MCF 10A (cell line): ENCODE measurements at regions not wholly inside any gene's neighbourhood (a gene's known extent, or its start where the extent isn't known, plus 50 kb on each side); places are given as distances from the start of the nearest gene placed in this dataset.

Experiments used
- BruUV-seq: library from RNA; stranded (reverse); fragments of 400-500 nt; replicated peaks from 2 replicates; lab custom pipeline; 2021; lab: Mats Ljungman, UMichigan
- CTCF ChIA-PET: fragments of 300-600 bp; sonication (Branson Sonifier 250); formaldehyde crosslinking; extraction: SDS; loops from one replicate; lab custom pipeline; 2021; ENCODE audit warnings: antibody characterized with exemption, inconsistent platforms; lab: Yijun Ruan, JAX
- POLR2A ChIA-PET: fragments of 300-600, 350-650 bp; sonication (Branson Sonifier 250); formaldehyde crosslinking; extraction: SDS; loops from one replicate; lab custom pipeline; 2020; ENCODE audit warnings: antibody characterized with exemption, inconsistent platforms; lab: Yijun Ruan, JAX
- DNase-seq: peaks from one replicate; pipeline ENCODE4 v3.0.0-alpha.2; 2018; ENCODE audit not compliant: unreplicated experiment
- H3K27ac Mint-ChIP-seq: one replicate; pipeline ENCODE4 v1.8.0; 2022; ENCODE audit warnings: mild to moderate bottlenecking, low read depth, mixed read lengths; ENCODE audit not compliant: unreplicated experiment
- H3K27me3 Mint-ChIP-seq: one replicate; pipeline ENCODE4 v1.8.0; 2022; ENCODE audit warnings: mixed read lengths; ENCODE audit not compliant: insufficient read depth, unreplicated experiment
- H3K36me3 Mint-ChIP-seq: one replicate; pipeline ENCODE4 v1.8.0; 2022; ENCODE audit warnings: mild to moderate bottlenecking, moderate library complexity, mixed read lengths; ENCODE audit not compliant: insufficient read depth, unreplicated experiment
- H3K4me1 Mint-ChIP-seq: one replicate; pipeline ENCODE4 v1.8.0; 2022; ENCODE audit warnings: mixed read lengths; ENCODE audit not compliant: insufficient read depth, unreplicated experiment
- H3K4me3 Mint-ChIP-seq: one replicate; pipeline ENCODE4 v1.8.0; 2022; ENCODE audit warnings: mild to moderate bottlenecking, moderate library complexity, mixed read lengths; ENCODE audit not compliant: unreplicated experiment
- H3K9me3 Mint-ChIP-seq: one replicate; pipeline ENCODE4 v1.8.0; 2022; ENCODE audit warnings: mixed read lengths; ENCODE audit not compliant: unreplicated experiment
- intact Hi-C: fragments of 100-400 bp; cut with micrococcal nuclease; formaldehyde crosslinking; loops from 2 replicates; pipeline ENCODE4 v1.14.1; 2022
- TF ChIP-seq, protein P1 (sequence below): fragments of 200-600 bp; IDR thresholded peaks from one replicate; pipeline ENCODE4 v1.8.0; 2022; ENCODE audit warnings: antibody characterized with exemption, mild to moderate bottlenecking; ENCODE audit not compliant: unreplicated experiment

DNA sequence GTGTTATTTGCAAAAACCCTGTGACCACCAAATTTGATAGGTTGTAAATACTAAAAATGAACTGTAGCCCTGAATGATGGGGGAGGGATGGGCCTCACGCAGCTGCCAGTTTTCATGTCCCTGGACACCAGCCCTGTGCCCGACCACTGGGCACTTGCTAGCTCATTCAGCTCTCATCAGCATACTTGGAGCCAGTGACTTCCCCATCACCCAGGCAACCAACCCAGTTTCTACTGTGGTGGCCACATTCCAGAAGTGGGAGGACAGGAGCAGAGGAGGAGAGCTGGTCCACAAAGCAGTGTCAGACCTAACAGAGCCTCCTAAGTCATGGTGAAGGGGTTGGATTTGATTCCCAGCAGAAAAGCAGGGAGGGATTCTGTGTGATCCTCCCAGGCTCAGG is 128.2 kb downstream of the CPEB2 start:
- ChIA-PET CTCF (interaction anchor here (0.7 kb wide), 1 partner anchor 55 kb away, joined by 3 read pairs; no protein-coding TSS in a partner anchor), POLR2A (interaction anchor here (0.8 to 1.4 kb wide), 2 partner anchors 14 to 20 kb away, joined by 4 read pairs; no protein-coding TSS in a partner anchor)
- peak overlapping the region; percentile 92 for H3K27ac Mint-ChIP-seq
- TF ChIP-seq, protein P1, sequence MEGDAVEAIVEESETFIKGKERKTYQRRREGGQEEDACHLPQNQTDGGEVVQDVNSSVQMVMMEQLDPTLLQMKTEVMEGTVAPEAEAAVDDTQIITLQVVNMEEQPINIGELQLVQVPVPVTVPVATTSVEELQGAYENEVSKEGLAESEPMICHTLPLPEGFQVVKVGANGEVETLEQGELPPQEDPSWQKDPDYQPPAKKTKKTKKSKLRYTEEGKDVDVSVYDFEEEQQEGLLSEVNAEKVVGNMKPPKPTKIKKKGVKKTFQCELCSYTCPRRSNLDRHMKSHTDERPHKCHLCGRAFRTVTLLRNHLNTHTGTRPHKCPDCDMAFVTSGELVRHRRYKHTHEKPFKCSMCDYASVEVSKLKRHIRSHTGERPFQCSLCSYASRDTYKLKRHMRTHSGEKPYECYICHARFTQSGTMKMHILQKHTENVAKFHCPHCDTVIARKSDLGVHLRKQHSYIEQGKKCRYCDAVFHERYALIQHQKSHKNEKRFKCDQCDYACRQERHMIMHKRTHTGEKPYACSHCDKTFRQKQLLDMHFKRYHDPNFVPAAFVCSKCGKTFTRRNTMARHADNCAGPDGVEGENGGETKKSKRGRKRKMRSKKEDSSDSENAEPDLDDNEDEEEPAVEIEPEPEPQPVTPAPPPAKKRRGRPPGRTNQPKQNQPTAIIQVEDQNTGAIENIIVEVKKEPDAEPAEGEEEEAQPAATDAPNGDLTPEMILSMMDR = no peak
- intact Hi-C loops = no loop called here
- peaks cover 20% of the 10 kb centered on the region for H3K4me1 Mint-ChIP-seq
- no TSS peak for BruUV-seq
- peaks cover 6% of the 10 kb centered on the region for H3K36me3 Mint-ChIP-seq
- H3K4me3 Mint-ChIP-seq = no peak overlapping the region
- no peaks in the 10 kb centered on the region for H3K27me3 Mint-ChIP-seq
- H3K9me3 Mint-ChIP-seq = peaks cover 6% of the 10 kb centered on the region
- no peak for DNase-seq

DNA sequence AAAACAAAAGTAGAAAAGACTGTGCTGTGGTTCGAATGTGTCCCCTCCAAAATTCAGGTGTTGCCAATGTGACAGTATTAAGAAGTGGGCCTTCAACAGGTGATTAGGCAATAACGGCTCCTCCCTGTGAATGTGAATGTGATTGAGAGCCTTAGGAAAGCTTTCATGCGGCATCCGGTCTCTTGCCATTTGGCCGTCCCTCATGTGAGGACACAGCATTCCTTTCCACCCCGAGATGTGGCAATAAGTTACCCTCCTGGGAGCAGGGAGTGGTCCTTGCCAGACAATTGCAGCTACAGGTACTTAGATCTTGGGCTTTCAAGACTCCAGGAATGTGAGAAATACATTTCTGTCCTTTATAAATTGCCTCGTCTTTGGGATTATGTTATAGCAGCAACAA is 129.3 kb downstream of the CPEB2 start:
- Mint-ChIP-seq H3K36me3 (peaks cover 6% of the 10 kb centered on the region), H3K27me3 (no peaks in the 10 kb centered on the region), H3K27ac (peak overlapping the region; percentile 92), H3K4me3 (no peak overlapping the region), H3K9me3 (peaks cover 9% of the 10 kb centered on the region), H3K4me1 (peaks cover 20% of the 10 kb centered on the region)
- POLR2A ChIA-PET = interaction anchor here (0.5 to 1.4 kb wide), 9 partner anchors 21 to 936 kb away, joined by 3 to 4 read pairs (median 3); no protein-coding TSS in a partner anchor
- TF ChIP-seq, protein P1 = no peak
- intact Hi-C loops = no loop called here
- CTCF ChIA-PET = interaction anchor here (0.6 to 1.0 kb wide), 3 partner anchors 11 to 275 kb away, joined by 3 to 4 read pairs (median 4); no protein-coding TSS in a partner anchor
- peak; percentile 96 for DNase-seq
- BruUV-seq = no TSS peak

DNA sequence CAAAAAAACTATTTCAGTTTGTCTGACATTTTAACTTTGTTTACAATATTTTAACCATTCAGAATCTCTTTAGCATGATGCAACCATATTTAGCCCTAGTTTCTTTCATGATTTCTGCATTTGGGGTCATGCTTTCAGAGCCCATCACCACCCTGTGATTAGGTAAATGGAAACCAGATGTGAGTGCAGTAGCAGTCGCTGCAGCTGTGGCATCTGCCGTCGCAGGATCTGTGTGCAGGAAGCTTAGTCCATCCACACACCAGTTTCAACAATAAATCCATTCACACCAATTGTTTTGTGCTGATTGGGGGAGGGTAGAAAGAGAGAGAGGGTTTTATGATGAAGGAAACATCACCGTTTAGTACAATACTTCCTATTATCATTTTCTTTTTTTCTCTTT is 130.5 kb downstream of the CPEB2 start:
- Mint-ChIP-seq H3K9me3 (peaks cover 21% of the 10 kb centered on the region), H3K27ac (no peak overlapping the region), H3K4me3 (no peak overlapping the region), H3K27me3 (no peaks in the 10 kb centered on the region), H3K36me3 (peaks cover 6% of the 10 kb centered on the region), H3K4me1 (peaks cover 20% of the 10 kb centered on the region)
- no peak for DNase-seq
- CTCF ChIA-PET = interaction anchor here (0.6 kb wide), 2 partner anchors 535 to 1201 kb away, joined by 4 to 5 read pairs; no protein-coding TSS in a partner anchor
- BruUV-seq = no TSS peak
- intact Hi-C loops = no loop called here
- POLR2A ChIA-PET = no interaction called here
- TF ChIP-seq, protein P1 = no peak

DNA sequence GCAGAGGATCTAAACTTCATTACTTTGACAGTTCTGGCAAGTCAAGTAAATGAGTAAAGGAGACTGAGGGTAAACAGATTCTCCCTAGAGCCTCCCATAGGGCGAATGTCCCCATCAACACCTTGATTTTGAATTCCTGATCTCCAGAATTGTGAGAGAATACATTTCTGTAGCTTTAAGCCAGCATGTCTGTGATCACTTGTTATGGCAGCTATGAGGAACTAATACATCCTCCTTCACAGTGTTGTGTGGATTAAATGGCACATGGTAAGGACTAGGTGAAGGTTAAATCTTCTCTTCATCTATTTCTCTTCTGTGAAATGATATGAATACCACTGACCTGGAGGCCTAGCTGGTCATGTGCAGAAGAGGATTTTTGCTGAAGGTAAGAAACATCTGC is 137.3 kb downstream of the CPEB2 start:
- ChIA-PET POLR2A (no interaction called here), CTCF (interaction anchor here (0.8 to 1.2 kb wide), 2 partner anchors 402 to 1485 kb away, joined by 3 to 4 read pairs; no protein-coding TSS in a partner anchor)
- peaks cover 7% of the 10 kb centered on the region for H3K36me3 Mint-ChIP-seq
- no peak for DNase-seq
- no peak overlapping the region for H3K4me3 Mint-ChIP-seq
- no peaks in the 10 kb centered on the region for H3K27me3 Mint-ChIP-seq
- TF ChIP-seq, protein P1 = no peak
- intact Hi-C loops = no loop called here
- no peak overlapping the region for H3K27ac Mint-ChIP-seq
- BruUV-seq = no TSS peak
- H3K4me1 Mint-ChIP-seq = no peaks in the 10 kb centered on the region
- peaks cover 24% of the 10 kb centered on the region for H3K9me3 Mint-ChIP-seq
